ENCODE measurements at regions not wholly inside any gene's neighbourhood (a gene's known extent, or its start where the extent isn't known, plus 50 kb on each side); places are given as distances from the start of the nearest gene placed in this dataset.

GRCh38 chr5:68465934-68466551 lies 250.5 kb downstream of the PIK3R1 start:
- no peak for TF ChIP-seq ZC3H10 (CRISPR knock-in tag; IDR thresholded peaks at IDR 0.05)
- TF ChIP-seq ZNF70 (CRISPR knock-in tag; IDR thresholded peaks at IDR 0.05), result no peak
- no peak for TF ChIP-seq PATZ1 (CRISPR knock-in tag; IDR thresholded peaks at IDR 0.05; ENCODE audit: borderline replicate concordance)
- no peak for TF ChIP-seq ZFP30 (CRISPR knock-in tag; IDR thresholded peaks at IDR 0.05)
- TF ChIP-seq CREB5 (CRISPR knock-in tag; IDR thresholded peaks at IDR 0.05; ENCODE audit: low read depth), result no peak
- no peak for TF ChIP-seq ARNTL (CRISPR knock-in tag; IDR thresholded peaks at IDR 0.05; ENCODE audit: borderline replicate concordance, low read depth)
- TF ChIP-seq ZFP3 (CRISPR knock-in tag; IDR thresholded peaks at IDR 0.05), result no peak
- TF ChIP-seq POU6F1 (CRISPR knock-in tag; IDR thresholded peaks at IDR 0.05; ENCODE audit: borderline replicate concordance, low read depth), result no peak
- no peak for TF ChIP-seq ZNF8 (CRISPR knock-in tag; IDR thresholded peaks at IDR 0.05)
- no peak for TF ChIP-seq TOX (CRISPR knock-in tag; IDR thresholded peaks at IDR 0.05; ENCODE audit: borderline replicate concordance)
- TF ChIP-seq GLIS3 (CRISPR knock-in tag; IDR thresholded peaks at IDR 0.05), result no peak
- no peak for TF ChIP-seq TCF4 (CRISPR knock-in tag; IDR thresholded peaks at IDR 0.05; ENCODE audit: borderline replicate concordance)
- TF ChIP-seq RARB (CRISPR knock-in tag; IDR thresholded peaks at IDR 0.05), result no peak

All from SK-N-SH treated with all-trans-retinoic acid at 6 μM for 48 hours (cell line).